ENCODE measurements at regions not wholly inside any gene's neighbourhood (a gene's known extent, or its start where the extent isn't known, plus 50 kb on each side); places are given as distances from the start of the nearest gene placed in this dataset.

GRCh38 chr5:158384535-158385481, 525.9 kb upstream of the CLINT1 start:
- Histone ChIP-seq H3K9me2 (replicated peaks; ENCODE audit: insufficient read depth, low read length) (no peaks in the 10 kb centered on the region), H3K9ac (ENCODE audit: low read length) (no peak overlapping the region), H3K9me3 (ENCODE audit: low read length) (no peaks in the 10 kb centered on the region), H4K20me1 (ENCODE audit: insufficient read depth, low read depth, low read length) (no peaks in the 10 kb centered on the region), H3K27me3 (ENCODE audit: low read length) (no peaks in the 10 kb centered on the region), H3K4me1 (ENCODE audit: low read length) (no peaks in the 10 kb centered on the region), H3K79me2 (ENCODE audit: low read length) (no peaks in the 10 kb centered on the region), H3K4me2 (ENCODE audit: low read depth, low read length, poor library complexity, severe bottlenecking) (no peak overlapping the region), H3K27ac (ENCODE audit: low read length) (no peak overlapping the region), H2AFZ (ENCODE audit: low read length) (no peak overlapping the region), H3K36me3 (ENCODE audit: insufficient read depth, low read length) (no peaks in the 10 kb centered on the region), H3K4me3 (ENCODE audit: low read length) (no peak overlapping the region)
- no peak for DNase-seq

- Histone ChIP-seq H4K20me1 (ENCODE audit: insufficient read depth, low read depth, low read length) (no peaks in the 10 kb centered on the region), H3K36me3 (ENCODE audit: insufficient read depth, low read length) (no peaks in the 10 kb centered on the region), H3K4me1 (ENCODE audit: low read length) (no peaks in the 10 kb centered on the region), H3K27me3 (ENCODE audit: low read length) (no peaks in the 10 kb centered on the region), H2AFZ (ENCODE audit: low read length) (no peak overlapping the region), H3K4me3 (ENCODE audit: low read length) (no peak overlapping the region), H3K27ac (ENCODE audit: low read length) (no peak overlapping the region), H3K4me2 (ENCODE audit: low read depth, low read length, poor library complexity, severe bottlenecking) (no peak overlapping the region), H3K79me2 (ENCODE audit: low read length) (no peaks in the 10 kb centered on the region), H3K9me3 (ENCODE audit: low read length) (no peaks in the 10 kb centered on the region), H3K9me2 (replicated peaks; ENCODE audit: insufficient read depth, low read length) (no peaks in the 10 kb centered on the region), H3K9ac (ENCODE audit: low read length) (no peak overlapping the region)
- no peak for DNase-seq
These were observed 524.5 kb upstream of the CLINT1 start for GRCh38 chr5:158383486-158383885.

- H3K27ac ChIP-seq (ENCODE audit: low read length) = no peak overlapping the region
- H2AFZ ChIP-seq (ENCODE audit: low read length) = no peak overlapping the region
- no peaks in the 10 kb centered on the region for H3K4me1 ChIP-seq (ENCODE audit: low read length)
- H4K20me1 ChIP-seq (ENCODE audit: insufficient read depth, low read depth, low read length) = no peaks in the 10 kb centered on the region
- no peak for DNase-seq
- H3K79me2 ChIP-seq (ENCODE audit: low read length) = no peaks in the 10 kb centered on the region
- no peak overlapping the region for H3K9ac ChIP-seq (ENCODE audit: low read length)
- H3K27me3 ChIP-seq (ENCODE audit: low read length) = no peaks in the 10 kb centered on the region
- no peaks in the 10 kb centered on the region for H3K9me2 ChIP-seq (replicated peaks; ENCODE audit: insufficient read depth, low read length)
- H3K36me3 ChIP-seq (ENCODE audit: insufficient read depth, low read length) = no peaks in the 10 kb centered on the region
- H3K9me3 ChIP-seq (ENCODE audit: low read length) = no peaks in the 10 kb centered on the region
- no peak overlapping the region for H3K4me3 ChIP-seq (ENCODE audit: low read length)
- no peak overlapping the region for H3K4me2 ChIP-seq (ENCODE audit: low read depth, low read length, poor library complexity, severe bottlenecking)
These were observed 523.5 kb upstream of the CLINT1 start for GRCh38 chr5:158382473-158382872.

GRCh38 chr5:158381614-158382160, 522.7 kb upstream of the CLINT1 start:
- H4K20me1 ChIP-seq (ENCODE audit: insufficient read depth, low read depth, low read length) = no peaks in the 10 kb centered on the region
- no peak for DNase-seq
- no peaks in the 10 kb centered on the region for H3K9me2 ChIP-seq (replicated peaks; ENCODE audit: insufficient read depth, low read length)
- no peak overlapping the region for H3K9ac ChIP-seq (ENCODE audit: low read length)
- no peak overlapping the region for H3K4me2 ChIP-seq (ENCODE audit: low read depth, low read length, poor library complexity, severe bottlenecking)
- no peaks in the 10 kb centered on the region for H3K79me2 ChIP-seq (ENCODE audit: low read length)
- no peak overlapping the region for H3K27ac ChIP-seq (ENCODE audit: low read length)
- H3K4me3 ChIP-seq (ENCODE audit: low read length) = no peak overlapping the region
- no peaks in the 10 kb centered on the region for H3K36me3 ChIP-seq (ENCODE audit: insufficient read depth, low read length)
- no peak overlapping the region for H2AFZ ChIP-seq (ENCODE audit: low read length)
- no peaks in the 10 kb centered on the region for H3K9me3 ChIP-seq (ENCODE audit: low read length)
- no peaks in the 10 kb centered on the region for H3K4me1 ChIP-seq (ENCODE audit: low read length)
- no peaks in the 10 kb centered on the region for H3K27me3 ChIP-seq (ENCODE audit: low read length)

GRCh38 chr5:158380661-158381060, 521.7 kb upstream of the CLINT1 start:
- H3K79me2 ChIP-seq (ENCODE audit: low read length) = no peaks in the 10 kb centered on the region
- no peak overlapping the region for H2AFZ ChIP-seq (ENCODE audit: low read length)
- H4K20me1 ChIP-seq (ENCODE audit: insufficient read depth, low read depth, low read length) = no peaks in the 10 kb centered on the region
- no peaks in the 10 kb centered on the region for H3K36me3 ChIP-seq (ENCODE audit: insufficient read depth, low read length)
- H3K4me2 ChIP-seq (ENCODE audit: low read depth, low read length, poor library complexity, severe bottlenecking) = no peak overlapping the region
- no peak overlapping the region for H3K9ac ChIP-seq (ENCODE audit: low read length)
- H3K9me2 ChIP-seq (replicated peaks; ENCODE audit: insufficient read depth, low read length) = no peaks in the 10 kb centered on the region
- no peaks in the 10 kb centered on the region for H3K27me3 ChIP-seq (ENCODE audit: low read length)
- no peak overlapping the region for H3K27ac ChIP-seq (ENCODE audit: low read length)
- no peaks in the 10 kb centered on the region for H3K9me3 ChIP-seq (ENCODE audit: low read length)
- H3K4me3 ChIP-seq (ENCODE audit: low read length) = no peak overlapping the region
- DNase-seq = no peak
- no peaks in the 10 kb centered on the region for H3K4me1 ChIP-seq (ENCODE audit: low read length)

GRCh38 chr5:158378931-158379330, 520.0 kb upstream of the CLINT1 start:
- no peak overlapping the region for H3K4me2 ChIP-seq (ENCODE audit: low read depth, low read length, poor library complexity, severe bottlenecking)
- no peaks in the 10 kb centered on the region for H4K20me1 ChIP-seq (ENCODE audit: insufficient read depth, low read depth, low read length)
- H3K9me3 ChIP-seq (ENCODE audit: low read length) = no peaks in the 10 kb centered on the region
- no peaks in the 10 kb centered on the region for H3K36me3 ChIP-seq (ENCODE audit: insufficient read depth, low read length)
- H2AFZ ChIP-seq (ENCODE audit: low read length) = no peak overlapping the region
- H3K27ac ChIP-seq (ENCODE audit: low read length) = no peak overlapping the region
- H3K9ac ChIP-seq (ENCODE audit: low read length) = no peak overlapping the region
- DNase-seq = no peak
- H3K4me3 ChIP-seq (ENCODE audit: low read length) = no peak overlapping the region
- H3K4me1 ChIP-seq (ENCODE audit: low read length) = no peaks in the 10 kb centered on the region
- no peaks in the 10 kb centered on the region for H3K27me3 ChIP-seq (ENCODE audit: low read length)
- H3K79me2 ChIP-seq (ENCODE audit: low read length) = no peaks in the 10 kb centered on the region
- H3K9me2 ChIP-seq (replicated peaks; ENCODE audit: insufficient read depth, low read length) = no peaks in the 10 kb centered on the region

- Histone ChIP-seq H3K36me3 (ENCODE audit: insufficient read depth, low read length) (no peaks in the 10 kb centered on the region), H3K79me2 (ENCODE audit: low read length) (no peaks in the 10 kb centered on the region), H3K9me2 (replicated peaks; ENCODE audit: insufficient read depth, low read length) (no peaks in the 10 kb centered on the region), H3K4me3 (ENCODE audit: low read length) (no peak overlapping the region), H3K9ac (ENCODE audit: low read length) (no peak overlapping the region), H3K27ac (ENCODE audit: low read length) (no peak overlapping the region), H2AFZ (ENCODE audit: low read length) (no peak overlapping the region), H3K9me3 (ENCODE audit: low read length) (no peaks in the 10 kb centered on the region), H4K20me1 (ENCODE audit: insufficient read depth, low read depth, low read length) (no peaks in the 10 kb centered on the region), H3K27me3 (ENCODE audit: low read length) (no peaks in the 10 kb centered on the region), H3K4me2 (ENCODE audit: low read depth, low read length, poor library complexity, severe bottlenecking) (no peak overlapping the region), H3K4me1 (ENCODE audit: low read length) (no peaks in the 10 kb centered on the region)
- DNase-seq = no peak
These were observed 517.7 kb upstream of the CLINT1 start for GRCh38 chr5:158376679-158377078.

GRCh38 chr5:158375531-158375930, 516.6 kb upstream of the CLINT1 start:
- Histone ChIP-seq H3K27ac (ENCODE audit: low read length) (no peak overlapping the region), H3K4me2 (ENCODE audit: low read depth, low read length, poor library complexity, severe bottlenecking) (no peak overlapping the region), H4K20me1 (ENCODE audit: insufficient read depth, low read depth, low read length) (no peaks in the 10 kb centered on the region), H3K4me1 (ENCODE audit: low read length) (no peaks in the 10 kb centered on the region), H3K4me3 (ENCODE audit: low read length) (no peak overlapping the region), H3K79me2 (ENCODE audit: low read length) (no peaks in the 10 kb centered on the region), H3K9me3 (ENCODE audit: low read length) (no peaks in the 10 kb centered on the region), H3K9ac (ENCODE audit: low read length) (no peak overlapping the region), H3K9me2 (replicated peaks; ENCODE audit: insufficient read depth, low read length) (no peaks in the 10 kb centered on the region), H2AFZ (ENCODE audit: low read length) (no peak overlapping the region), H3K36me3 (ENCODE audit: insufficient read depth, low read length) (no peaks in the 10 kb centered on the region), H3K27me3 (ENCODE audit: low read length) (no peaks in the 10 kb centered on the region)
- no peak for DNase-seq
